ENCODE measurements at regions not wholly inside any gene's neighbourhood (a gene's known extent, or its start where the extent isn't known, plus 50 kb on each side); places are given as distances from the start of the nearest gene placed in this dataset.
"Not testable (repeated sequence)": the region's sequence is repeated elsewhere in the genome, so short reads cannot be mapped to it uniquely, and the experiment has no call there.

GRCh38 chr6:93183531-93183972, 235.8 kb downstream of the EPHA7 start:
- H3K36me3 ChIP-seq (ENCODE audit: control insufficient read depth in 4 of 4, insufficient read depth in 4 of 4, low read length in 3 of 4), result no peaks in the 10 kb centered on the region
- no peak overlapping the region for H3K4me3 ChIP-seq (ENCODE audit: control insufficient read depth in 1 of 7, extremely low read depth in 1 of 7, insufficient read depth in 4 of 7, low read depth in 2 of 7, low read length in 6 of 7)
- 20% methylated on average over 1 of the region's 3 CpGs for WGBS (ENCODE audit: insufficient coverage)
- no peaks in the 10 kb centered on the region for H3K9me3 ChIP-seq (ENCODE audit: control extremely low read depth in 1 of 5, control insufficient read depth in 4 of 5, insufficient read depth in 2 of 5, low read depth in 1 of 5, low read length in 4 of 5)
- POLR2A ChIA-PET, result no interaction called here
- CTCF ChIA-PET, result no interaction called here
- H3K27ac ChIP-seq (ENCODE audit: insufficient read depth in 1 of 2, low read depth in 1 of 2, low read length in 2 of 2, poor library complexity in 1 of 2, severe bottlenecking in 2 of 2), result no peak overlapping the region
- no peaks in the 10 kb centered on the region for H3K4me1 ChIP-seq (ENCODE audit: control extremely low read depth in 1 of 4, control insufficient read depth in 4 of 4, insufficient read depth in 4 of 4, low read length in 3 of 4)
- DNase-seq, result no peak
- H3K27me3 ChIP-seq (replicated peaks in 2 of 5; ENCODE audit: control insufficient read depth in 4 of 5, insufficient read depth in 5 of 5, low read length in 4 of 5), result no peaks in the 10 kb centered on the region

DNA sequence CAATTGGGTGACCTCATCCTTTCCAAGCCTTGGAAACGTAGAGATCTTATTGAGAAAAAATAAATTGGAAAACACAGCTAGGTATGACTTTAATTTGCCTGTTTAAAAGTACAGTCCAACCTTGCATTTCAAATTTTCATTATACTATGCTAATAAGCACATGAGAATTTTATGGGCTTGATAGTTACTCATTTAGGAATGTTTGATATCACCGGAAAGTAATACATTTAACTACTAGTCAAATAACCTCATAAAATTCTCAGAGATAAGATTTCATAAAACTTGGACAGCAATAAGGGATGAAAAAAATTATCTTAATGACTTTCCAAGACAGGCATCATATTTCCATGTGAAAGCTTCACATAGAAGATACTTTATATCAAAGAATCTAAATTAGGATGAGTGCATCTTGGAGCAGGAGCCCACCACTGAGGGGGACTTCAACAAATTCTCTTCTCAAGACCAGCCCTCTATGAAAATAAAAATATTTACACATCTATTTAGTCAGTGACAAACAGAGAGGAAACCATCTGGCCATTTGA, 236.3 kb downstream of the EPHA7 start:
- ChIA-PET POLR2A (no interaction called here), CTCF (no interaction called here)
- Histone ChIP-seq H3K4me3 (ENCODE audit: control insufficient read depth in 1 of 7, extremely low read depth in 1 of 7, insufficient read depth in 4 of 7, low read depth in 2 of 7, low read length in 6 of 7) (no peak overlapping the region), H3K36me3 (ENCODE audit: control insufficient read depth in 4 of 4, insufficient read depth in 4 of 4, low read length in 3 of 4) (no peaks in the 10 kb centered on the region), H3K27me3 (replicated peaks in 2 of 5; ENCODE audit: control insufficient read depth in 4 of 5, insufficient read depth in 5 of 5, low read length in 4 of 5) (no peaks in the 10 kb centered on the region), H3K9me3 (ENCODE audit: control extremely low read depth in 1 of 5, control insufficient read depth in 4 of 5, insufficient read depth in 2 of 5, low read depth in 1 of 5, low read length in 4 of 5) (no peaks in the 10 kb centered on the region), H3K27ac (ENCODE audit: insufficient read depth in 1 of 2, low read depth in 1 of 2, low read length in 2 of 2, poor library complexity in 1 of 2, severe bottlenecking in 2 of 2) (no peak overlapping the region), H3K4me1 (ENCODE audit: control extremely low read depth in 1 of 4, control insufficient read depth in 4 of 4, insufficient read depth in 4 of 4, low read length in 3 of 4) (no peaks in the 10 kb centered on the region)
- 100% methylated on average over 1 of the region's 2 CpGs for WGBS (ENCODE audit: insufficient coverage)
- no peak for DNase-seq

- no peak overlapping the region for H3K4me3 ChIP-seq (ENCODE audit: control insufficient read depth in 1 of 7, extremely low read depth in 1 of 7, insufficient read depth in 4 of 7, low read depth in 2 of 7, low read length in 6 of 7)
- no peaks in the 10 kb centered on the region for H3K27me3 ChIP-seq (replicated peaks in 2 of 5; ENCODE audit: control insufficient read depth in 4 of 5, insufficient read depth in 5 of 5, low read length in 4 of 5)
- H3K36me3 ChIP-seq (ENCODE audit: control insufficient read depth in 4 of 4, insufficient read depth in 4 of 4, low read length in 3 of 4), result no peaks in the 10 kb centered on the region
- POLR2A ChIA-PET, result no interaction called here
- no CpG with 5 or more reads among the region's 2 CpGs for WGBS (ENCODE audit: insufficient coverage)
- H3K4me1 ChIP-seq (ENCODE audit: control extremely low read depth in 1 of 4, control insufficient read depth in 4 of 4, insufficient read depth in 4 of 4, low read length in 3 of 4), result no peaks in the 10 kb centered on the region
- CTCF ChIA-PET, result no interaction called here
- H3K27ac ChIP-seq (ENCODE audit: insufficient read depth in 1 of 2, low read depth in 1 of 2, low read length in 2 of 2, poor library complexity in 1 of 2, severe bottlenecking in 2 of 2), result no peak overlapping the region
- no peaks in the 10 kb centered on the region for H3K9me3 ChIP-seq (ENCODE audit: control extremely low read depth in 1 of 5, control insufficient read depth in 4 of 5, insufficient read depth in 2 of 5, low read depth in 1 of 5, low read length in 4 of 5)
- DNase-seq, result no peak
These were observed 241.4 kb downstream of the EPHA7 start for GRCh38 chr6:93177918-93178317.

DNA sequence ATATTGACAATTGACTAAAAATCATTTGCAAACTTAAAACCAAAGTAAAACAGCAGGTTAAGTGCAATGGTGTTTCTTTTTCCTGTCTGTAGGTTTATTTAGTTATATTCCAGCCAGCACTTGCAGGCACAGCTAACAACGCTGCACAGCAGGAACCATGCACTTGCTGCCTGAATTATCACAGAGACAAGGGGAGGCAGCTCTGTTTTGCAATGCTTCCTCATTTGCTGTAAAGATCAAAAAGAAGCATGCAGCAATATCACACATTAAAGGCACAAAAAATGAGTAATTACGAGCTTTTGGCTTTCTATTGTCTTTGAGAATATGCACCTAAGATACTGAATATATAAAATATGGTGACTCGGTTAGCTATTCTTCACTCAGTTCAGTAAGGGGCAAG, 241.9 kb downstream of the EPHA7 start:
- POLR2A ChIA-PET, result no interaction called here
- no peak overlapping the region for H3K27ac ChIP-seq (ENCODE audit: insufficient read depth in 1 of 2, low read depth in 1 of 2, low read length in 2 of 2, poor library complexity in 1 of 2, severe bottlenecking in 2 of 2)
- WGBS (ENCODE audit: insufficient coverage), result 80% methylated on average over 1 of the region's 3 CpGs

DNA sequence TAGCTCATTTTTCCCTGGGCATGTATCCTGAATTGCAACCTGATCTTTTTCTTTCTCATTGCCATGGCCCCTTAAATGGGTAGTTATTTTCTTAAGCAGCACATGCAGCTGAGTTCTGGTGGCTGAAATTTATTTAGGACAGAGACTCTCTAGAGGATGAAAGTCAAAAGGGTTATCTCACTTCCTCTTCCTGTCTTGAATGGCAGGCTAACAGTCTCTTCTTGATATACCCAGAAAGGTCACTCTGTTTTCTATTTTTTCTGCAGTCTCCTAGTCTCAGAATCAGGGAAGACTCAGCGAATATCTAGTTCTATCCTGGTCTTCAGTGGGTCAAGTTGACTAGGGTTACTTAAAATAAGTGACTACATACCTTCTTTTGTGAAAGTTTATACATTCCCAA, 243.3 kb downstream of the EPHA7 start:
- Histone ChIP-seq H3K36me3 (ENCODE audit: control insufficient read depth in 4 of 4, insufficient read depth in 4 of 4, low read length in 3 of 4) (no peaks in the 10 kb centered on the region), H3K4me1 (ENCODE audit: control extremely low read depth in 1 of 4, control insufficient read depth in 4 of 4, insufficient read depth in 4 of 4, low read length in 3 of 4) (no peaks in the 10 kb centered on the region), H3K27ac (ENCODE audit: insufficient read depth in 1 of 2, low read depth in 1 of 2, low read length in 2 of 2, poor library complexity in 1 of 2, severe bottlenecking in 2 of 2) (no peak overlapping the region), H3K4me3 (ENCODE audit: control insufficient read depth in 1 of 7, extremely low read depth in 1 of 7, insufficient read depth in 4 of 7, low read depth in 2 of 7, low read length in 6 of 7) (no peak overlapping the region), H3K9me3 (ENCODE audit: control extremely low read depth in 1 of 5, control insufficient read depth in 4 of 5, insufficient read depth in 2 of 5, low read depth in 1 of 5, low read length in 4 of 5) (no peaks in the 10 kb centered on the region), H3K27me3 (replicated peaks in 2 of 5; ENCODE audit: control insufficient read depth in 4 of 5, insufficient read depth in 5 of 5, low read length in 4 of 5) (no peaks in the 10 kb centered on the region)
- POLR2A ChIA-PET, result no interaction called here
- no CpG with 5 or more reads among the region's 1 CpG for WGBS (ENCODE audit: insufficient coverage)
- CTCF ChIA-PET, result interaction anchor here (1.1 kb wide), 1 partner anchor 8 kb away, joined by 3 read pairs; no protein-coding TSS in a partner anchor
- DNase-seq, result no peak

More for the DNA sequence above, 241.9 kb downstream of the EPHA7 start:
- Histone ChIP-seq H3K27me3 (replicated peaks in 2 of 5; ENCODE audit: control insufficient read depth in 4 of 5, insufficient read depth in 5 of 5, low read length in 4 of 5) (no peaks in the 10 kb centered on the region), H3K9me3 (ENCODE audit: control extremely low read depth in 1 of 5, control insufficient read depth in 4 of 5, insufficient read depth in 2 of 5, low read depth in 1 of 5, low read length in 4 of 5) (no peaks in the 10 kb centered on the region), H3K4me1 (ENCODE audit: control extremely low read depth in 1 of 4, control insufficient read depth in 4 of 4, insufficient read depth in 4 of 4, low read length in 3 of 4) (no peaks in the 10 kb centered on the region), H3K4me3 (ENCODE audit: control insufficient read depth in 1 of 7, extremely low read depth in 1 of 7, insufficient read depth in 4 of 7, low read depth in 2 of 7, low read length in 6 of 7) (no peak overlapping the region), H3K36me3 (ENCODE audit: control insufficient read depth in 4 of 4, insufficient read depth in 4 of 4, low read length in 3 of 4) (no peaks in the 10 kb centered on the region)
- no peak for DNase-seq
- CTCF ChIA-PET, result no interaction called here

DNA sequence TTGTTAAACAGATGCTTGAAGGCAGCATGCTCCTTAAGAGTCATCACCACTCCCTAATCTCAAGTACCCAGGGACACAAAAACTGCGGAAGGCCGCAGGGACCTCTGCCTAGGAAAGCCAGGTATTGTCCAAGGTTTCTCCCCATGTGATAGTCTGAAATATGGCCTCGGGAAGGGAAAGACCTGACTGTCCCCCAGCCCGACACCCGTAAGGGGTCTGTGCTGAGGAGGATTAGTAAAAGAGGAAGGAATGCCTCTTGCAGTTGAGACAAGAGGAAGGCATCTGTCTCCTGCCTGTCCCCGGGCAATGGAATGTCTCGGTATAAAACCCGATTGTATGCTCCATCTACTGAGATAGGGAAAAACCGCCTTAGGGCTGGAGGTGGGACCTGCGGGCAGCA, 245.8 kb downstream of the EPHA7 start:
- WGBS (ENCODE audit: insufficient coverage), result no CpG with 5 or more reads among the region's 10 CpGs
- H3K4me1 ChIP-seq (ENCODE audit: control extremely low read depth in 1 of 4, control insufficient read depth in 4 of 4, insufficient read depth in 4 of 4, low read length in 3 of 4); H3K27ac ChIP-seq (ENCODE audit: insufficient read depth in 1 of 2, low read depth in 1 of 2, low read length in 2 of 2, poor library complexity in 1 of 2, severe bottlenecking in 2 of 2); CTCF ChIA-PET; H3K27me3 ChIP-seq (replicated peaks in 2 of 5; ENCODE audit: control insufficient read depth in 4 of 5, insufficient read depth in 5 of 5, low read length in 4 of 5); POLR2A ChIA-PET; H3K9me3 ChIP-seq (ENCODE audit: control extremely low read depth in 1 of 5, control insufficient read depth in 4 of 5, insufficient read depth in 2 of 5, low read depth in 1 of 5, low read length in 4 of 5); H3K36me3 ChIP-seq (ENCODE audit: control insufficient read depth in 4 of 4, insufficient read depth in 4 of 4, low read length in 3 of 4); H3K4me3 ChIP-seq (ENCODE audit: control insufficient read depth in 1 of 7, extremely low read depth in 1 of 7, insufficient read depth in 4 of 7, low read depth in 2 of 7, low read length in 6 of 7); DNase-seq: not testable (repeated sequence)

DNA sequence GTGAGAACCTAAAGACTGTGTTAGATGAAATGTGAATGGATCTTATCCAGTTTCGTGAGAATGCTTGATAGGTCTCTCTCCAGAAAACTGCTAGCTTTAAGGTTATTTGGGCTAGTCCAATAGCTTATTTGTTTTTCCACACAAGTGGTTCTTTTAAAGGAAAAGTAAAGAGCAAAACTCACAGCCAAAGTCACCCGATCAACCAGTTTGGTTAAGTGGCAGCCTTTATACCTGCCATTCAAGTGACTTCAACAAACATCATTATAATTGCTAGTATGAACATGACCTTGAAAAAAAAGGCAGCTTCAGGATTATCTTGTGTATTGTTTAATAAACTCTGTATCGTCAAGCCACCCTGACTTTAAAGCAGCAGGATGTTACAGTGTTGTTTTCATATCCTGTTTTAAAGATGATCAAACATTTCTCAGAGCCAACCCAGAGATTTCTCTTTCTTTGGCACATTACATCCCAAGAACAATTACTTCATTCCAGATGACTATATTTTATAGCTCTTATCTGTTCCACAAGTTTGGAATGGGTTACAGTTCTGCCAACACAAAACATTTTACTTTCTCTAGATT, 253.4 kb downstream of the EPHA7 start:
- no peaks in the 10 kb centered on the region for H3K4me1 ChIP-seq (ENCODE audit: control extremely low read depth in 1 of 4, control insufficient read depth in 4 of 4, insufficient read depth in 4 of 4, low read length in 3 of 4)
- CTCF ChIA-PET, result no interaction called here
- no CpG with 5 or more reads among the region's 3 CpGs for WGBS (ENCODE audit: insufficient coverage)
- no peaks in the 10 kb centered on the region for H3K36me3 ChIP-seq (ENCODE audit: control insufficient read depth in 4 of 4, insufficient read depth in 4 of 4, low read length in 3 of 4)
- no peaks in the 10 kb centered on the region for H3K27me3 ChIP-seq (replicated peaks in 2 of 5; ENCODE audit: control insufficient read depth in 4 of 5, insufficient read depth in 5 of 5, low read length in 4 of 5)
- POLR2A ChIA-PET, result no interaction called here
- no peak for DNase-seq
- no peak overlapping the region for H3K27ac ChIP-seq (ENCODE audit: insufficient read depth in 1 of 2, low read depth in 1 of 2, low read length in 2 of 2, poor library complexity in 1 of 2, severe bottlenecking in 2 of 2)
- H3K9me3 ChIP-seq (ENCODE audit: control extremely low read depth in 1 of 5, control insufficient read depth in 4 of 5, insufficient read depth in 2 of 5, low read depth in 1 of 5, low read length in 4 of 5), result no peaks in the 10 kb centered on the region
- no peak overlapping the region for H3K4me3 ChIP-seq (ENCODE audit: control insufficient read depth in 1 of 7, extremely low read depth in 1 of 7, insufficient read depth in 4 of 7, low read depth in 2 of 7, low read length in 6 of 7)

Data from common myeloid progenitor, CD34-positive (primary cell).